HG02623 (cell line): ENCODE measurements at regions not wholly inside any gene's neighbourhood (a gene's known extent, or its start where the extent isn't known, plus 50 kb on each side); places are given as distances from the start of the nearest gene placed in this dataset.
"Not testable (repeated sequence)": the region's sequence is repeated elsewhere in the genome, so short reads cannot be mapped to it uniquely, and the experiment has no call there.

ENCODE experiments used
- ATAC-seq: cut with Tn5 transposase; IDR thresholded peaks from one replicate; pipeline ENCODE4 v1.9.1; 2021; ENCODE audit warnings: moderate library complexity; ENCODE audit not compliant: unreplicated experiment

DNA sequence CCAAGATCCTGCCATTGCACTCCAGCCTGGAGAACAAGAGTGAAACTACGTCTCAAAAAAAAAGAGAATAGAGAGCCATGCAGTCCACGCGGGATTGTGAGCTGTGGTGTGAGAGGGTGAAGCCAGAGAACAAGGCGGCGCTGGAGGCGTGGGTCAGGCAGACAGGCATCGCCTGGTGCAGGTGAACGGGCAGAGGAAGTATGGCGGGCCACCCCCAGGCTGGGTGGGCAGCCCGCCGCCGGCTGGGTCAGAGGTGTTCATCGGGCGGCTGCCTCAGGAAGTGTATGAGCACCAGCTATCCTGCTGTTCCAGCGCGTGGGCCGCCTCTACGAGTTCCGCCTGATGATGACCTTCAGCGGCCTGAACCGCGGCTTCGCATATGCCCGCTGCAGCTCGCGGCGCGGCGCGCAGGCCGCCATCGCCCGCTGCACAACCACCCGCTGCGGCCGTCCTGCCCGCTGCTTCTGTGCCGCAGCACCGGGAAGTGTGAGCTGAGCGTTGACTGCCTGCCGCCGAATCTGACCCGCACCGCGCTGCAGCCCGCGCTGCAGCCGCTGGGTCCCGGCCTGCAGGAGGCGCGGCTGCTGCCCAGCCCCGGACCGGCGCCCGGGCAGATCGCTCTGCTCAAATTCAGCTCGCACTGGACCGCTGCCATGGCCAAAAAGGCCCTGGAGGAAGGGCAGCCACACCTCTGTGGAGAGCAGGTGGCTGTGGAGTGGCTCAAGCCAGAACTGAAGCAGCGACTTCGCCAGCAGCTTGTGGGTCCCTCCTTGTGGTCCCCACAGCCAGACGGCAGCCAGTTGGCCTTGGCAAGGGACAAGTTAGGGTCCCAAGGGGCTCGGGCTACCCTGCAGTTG, 95.5 kb upstream of the PLEKHM1 start:
- not testable (repeated sequence) for ATAC-seq

- not testable (repeated sequence) for ATAC-seq
Observed at GRCh38 chr17:45586651-45586934, 96.1 kb upstream of the PLEKHM1 start.

GRCh38 chr17:45592433-45592923, 102.0 kb upstream of the PLEKHM1 start:
- ATAC-seq: not testable (repeated sequence)

DNA sequence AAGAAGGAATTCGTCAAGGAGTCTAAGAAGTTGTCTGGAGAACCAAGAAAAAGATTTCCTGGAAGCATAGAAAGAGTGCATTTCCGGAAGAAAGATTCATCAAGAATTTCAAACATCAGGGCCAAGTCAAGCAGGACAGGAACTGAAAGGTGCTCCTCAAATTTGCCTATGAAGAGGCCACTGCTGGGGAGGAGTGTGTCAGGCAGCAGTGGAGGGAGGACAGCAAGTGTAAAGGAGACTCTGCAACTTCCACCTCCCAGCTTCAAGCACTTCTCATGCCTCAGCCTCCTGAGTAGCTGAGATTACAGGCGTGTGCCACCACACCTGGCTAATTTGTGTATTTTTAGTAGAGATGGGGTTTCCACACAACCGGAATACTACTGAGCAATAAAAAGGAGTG, 105.8 kb upstream of the PLEKHM1 start:
- not testable (repeated sequence) for ATAC-seq

DNA sequence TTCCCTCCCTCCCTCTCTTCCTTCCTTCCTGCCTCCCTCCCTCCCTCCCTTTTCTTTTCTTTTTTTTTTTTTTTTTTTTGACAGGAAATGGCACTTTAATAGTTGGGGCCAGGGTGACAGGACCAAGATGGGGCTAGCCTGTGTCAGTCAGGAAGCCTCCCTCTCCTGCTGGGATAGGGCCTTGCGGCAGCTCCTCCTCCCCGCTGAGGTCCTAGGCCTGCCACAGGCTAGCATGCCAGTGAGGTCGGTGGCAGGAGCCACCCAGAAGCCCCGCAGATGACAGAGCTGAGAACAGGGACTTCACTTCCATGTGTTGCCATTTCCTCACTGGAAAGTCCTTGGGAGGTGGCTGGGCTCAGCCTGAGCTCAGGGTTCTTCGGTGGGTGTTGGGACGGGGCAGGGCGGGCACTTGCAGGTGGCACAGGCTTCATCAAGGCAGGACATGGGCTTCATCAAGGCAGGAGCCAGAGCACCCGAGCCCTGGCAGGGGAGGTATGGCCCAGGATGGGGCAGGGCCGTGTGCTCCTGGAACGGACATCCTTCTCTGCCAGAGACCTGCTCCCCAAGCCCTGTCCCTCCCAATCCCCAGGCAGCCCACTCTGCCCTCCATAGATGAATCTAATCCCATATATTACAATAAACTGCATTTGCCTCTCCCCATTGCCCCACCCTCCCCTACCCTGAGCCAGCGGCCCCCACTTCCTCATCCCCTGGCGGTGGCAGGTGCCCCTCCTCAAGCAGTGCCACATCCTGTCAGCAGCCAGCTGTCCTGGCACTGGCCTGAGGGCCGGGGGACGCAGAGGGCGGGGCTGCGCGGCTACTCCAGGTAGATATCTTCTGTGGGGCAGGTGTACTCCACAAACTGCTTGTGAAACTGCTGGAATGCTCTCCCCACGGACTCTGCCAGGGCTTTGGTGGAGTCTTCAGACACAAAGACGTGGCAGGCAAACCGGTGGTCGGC, 109.8 kb upstream of the PLEKHM1 start:
- ATAC-seq: not testable (repeated sequence)

DNA sequence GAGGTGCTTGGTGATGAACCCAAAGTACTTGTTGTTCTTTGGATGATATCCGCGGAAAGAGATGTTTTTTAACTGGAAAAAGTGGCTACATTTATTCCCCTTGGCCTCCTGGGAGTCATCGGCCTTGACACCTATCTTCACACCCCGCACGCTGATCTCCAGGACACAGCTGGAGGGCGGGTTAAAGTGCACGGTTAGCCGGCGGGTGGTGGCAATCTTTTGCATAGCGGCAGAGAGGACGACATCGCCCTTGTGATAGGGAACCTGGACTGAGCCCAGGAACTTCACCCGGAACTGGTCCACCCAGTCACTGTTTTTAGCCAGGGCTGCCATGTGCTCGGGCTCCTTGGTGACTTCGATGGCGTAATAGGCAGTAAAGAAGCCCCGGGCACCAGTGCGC, 110.5 kb upstream of the PLEKHM1 start:
- ATAC-seq: not testable (repeated sequence)

GRCh38 chr17:45601605-45602539, 111.4 kb upstream of the PLEKHM1 start:
- ATAC-seq: not testable (repeated sequence)

DNA sequence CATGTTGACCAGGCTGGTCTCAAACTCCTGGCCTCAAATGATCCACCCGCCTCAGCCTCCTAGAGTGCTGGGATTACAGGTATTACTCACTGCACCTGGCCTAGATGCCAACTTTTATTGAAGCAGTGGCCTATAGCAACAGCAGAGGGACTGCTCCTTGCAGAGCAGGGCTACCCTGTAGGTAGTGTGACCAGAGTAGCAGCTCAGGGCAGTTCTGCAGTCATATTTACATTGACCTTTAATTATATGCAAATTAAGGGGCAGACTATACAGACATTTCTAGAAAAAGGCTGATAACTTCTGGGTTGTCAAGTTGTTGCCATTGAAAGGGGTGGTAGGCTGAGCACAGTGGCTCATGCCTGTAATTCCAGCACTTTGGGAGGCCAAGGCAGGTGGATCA, 115.2 kb upstream of the PLEKHM1 start:
- ATAC-seq: not testable (repeated sequence)

DNA sequence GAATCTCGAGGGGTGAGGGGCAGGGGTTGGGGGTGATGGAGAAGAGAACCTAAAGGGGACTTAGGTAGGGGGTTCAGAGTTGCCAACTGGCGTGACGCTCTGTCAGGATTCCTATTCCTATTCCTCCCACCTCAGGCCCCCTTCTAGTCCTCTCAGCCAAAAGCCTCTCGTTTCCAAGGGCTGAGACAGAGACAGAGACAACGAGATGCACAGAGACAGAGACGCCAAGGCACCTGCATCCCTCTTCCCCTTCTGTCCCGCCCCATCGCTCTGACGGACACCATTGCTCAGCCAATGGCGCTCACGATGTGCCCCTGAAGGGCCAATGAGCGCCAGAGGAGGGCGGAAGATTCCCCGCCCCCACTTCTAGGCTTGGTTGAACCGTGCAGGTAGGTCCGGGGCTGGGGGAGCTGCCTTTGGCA, 129.5 kb upstream of the PLEKHM1 start:
- ATAC-seq: peak; percentile 97

DNA sequence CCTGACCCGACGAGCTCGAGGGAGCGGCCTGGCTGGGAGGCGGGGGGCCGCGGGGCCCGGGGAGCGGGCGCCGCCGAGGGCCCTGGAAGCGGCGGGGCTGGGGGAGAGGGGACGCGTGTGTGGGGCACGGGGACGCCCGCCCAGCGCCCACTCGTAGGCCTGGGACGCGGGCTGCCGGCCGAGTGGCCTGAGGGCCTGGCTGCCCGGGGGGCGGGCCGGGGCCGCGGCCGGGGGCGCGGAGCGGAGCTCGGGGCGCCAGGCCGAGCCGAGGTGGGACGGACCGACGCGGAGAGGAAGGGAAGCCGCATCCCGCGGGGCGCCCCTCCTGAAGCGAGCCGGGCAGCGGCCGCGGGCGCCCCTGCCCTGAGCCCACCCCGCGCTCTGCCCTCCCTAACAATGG, 129.9 kb upstream of the PLEKHM1 start:
- peak; percentile 30 for ATAC-seq

DNA sequence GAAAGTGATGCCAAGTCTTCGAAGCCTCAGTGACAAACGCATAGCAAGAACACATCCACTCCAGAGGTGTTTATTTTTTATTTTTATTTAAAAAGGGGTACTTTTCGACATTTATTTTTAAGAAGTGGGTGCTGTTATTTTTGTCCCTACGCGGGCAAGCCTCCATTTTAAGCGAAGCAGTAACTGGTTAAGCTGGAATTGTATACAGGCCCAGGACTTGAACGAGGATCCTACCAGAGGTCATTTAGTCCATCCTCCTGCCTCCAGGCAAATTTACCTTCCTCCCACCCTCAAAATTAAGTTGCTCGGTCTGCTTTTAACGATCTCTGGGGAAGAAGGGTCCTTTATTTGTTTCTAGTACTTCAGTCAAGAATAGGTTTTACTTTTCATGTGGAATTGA, 130.6 kb upstream of the PLEKHM1 start:
- not testable (repeated sequence) for ATAC-seq

- not testable (repeated sequence) for ATAC-seq
Observed at GRCh38 chr17:45622295-45622694, 131.8 kb upstream of the PLEKHM1 start.

- ATAC-seq: no peak
Observed at GRCh38 chr17:45628019-45628418, 137.5 kb upstream of the PLEKHM1 start.

DNA sequence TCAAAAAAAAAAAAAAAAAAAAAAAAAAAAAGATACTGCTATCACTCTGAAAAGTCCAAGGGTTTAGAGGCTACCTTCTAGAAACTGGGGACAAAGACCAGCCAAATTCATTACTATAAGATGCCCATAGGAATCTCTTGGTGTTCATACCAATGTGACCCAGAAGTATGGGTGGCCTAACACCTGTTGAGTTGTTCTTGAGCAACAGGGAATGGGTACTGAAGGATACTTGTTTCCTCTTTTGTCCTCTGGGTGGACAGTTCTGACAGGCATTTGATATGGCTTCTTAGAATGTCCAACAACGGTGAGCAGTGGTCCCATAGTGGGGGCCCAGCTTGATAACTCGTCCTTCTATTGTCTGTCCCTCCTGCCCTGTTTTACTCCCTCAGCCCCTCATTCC, 141.4 kb upstream of the PLEKHM1 start:
- no peak for ATAC-seq

- ATAC-seq: no peak
Observed at GRCh38 chr17:45639297-45639849, 144.7 kb upstream of the CRHR1 start.

DNA sequence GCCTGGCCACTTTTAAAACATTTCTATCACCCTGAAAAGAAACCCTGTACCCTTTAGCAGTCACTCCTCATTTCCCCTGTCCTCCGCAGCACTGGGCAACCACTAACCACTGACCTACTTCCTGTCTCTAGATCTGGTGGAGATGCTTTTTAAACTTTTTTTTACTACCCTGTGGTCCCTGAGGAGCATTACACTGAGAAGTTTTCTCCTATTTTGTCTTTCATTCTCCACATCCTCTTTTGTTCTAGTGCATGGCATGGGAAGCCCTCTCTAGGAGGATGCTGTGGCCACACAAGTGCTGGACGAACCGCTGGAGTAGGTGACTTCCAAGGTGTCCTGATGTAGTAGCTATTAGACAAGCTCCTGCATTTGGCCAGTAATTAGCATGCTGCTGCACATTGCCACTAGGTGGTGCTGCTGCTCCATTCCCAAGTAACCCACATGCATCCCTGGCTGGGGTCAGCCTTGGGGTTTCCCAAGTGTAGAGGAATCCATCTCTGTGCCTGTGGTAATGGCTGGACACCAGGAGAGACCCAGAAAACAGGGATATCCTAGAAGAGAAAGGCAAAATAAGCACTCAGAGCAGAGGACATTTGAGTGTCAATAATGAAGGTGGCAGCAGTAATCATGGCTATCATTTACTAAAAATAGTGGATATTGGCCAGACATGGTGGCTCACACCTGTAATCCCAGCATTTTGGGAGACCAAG, 143.8 kb upstream of the CRHR1 start:
- ATAC-seq: no peak

- ATAC-seq: no peak
Observed at GRCh38 chr17:45641541-45641940, 142.6 kb upstream of the CRHR1 start.

- ATAC-seq: no peak
Observed at GRCh38 chr17:45643591-45643990, 140.5 kb upstream of the CRHR1 start.

DNA sequence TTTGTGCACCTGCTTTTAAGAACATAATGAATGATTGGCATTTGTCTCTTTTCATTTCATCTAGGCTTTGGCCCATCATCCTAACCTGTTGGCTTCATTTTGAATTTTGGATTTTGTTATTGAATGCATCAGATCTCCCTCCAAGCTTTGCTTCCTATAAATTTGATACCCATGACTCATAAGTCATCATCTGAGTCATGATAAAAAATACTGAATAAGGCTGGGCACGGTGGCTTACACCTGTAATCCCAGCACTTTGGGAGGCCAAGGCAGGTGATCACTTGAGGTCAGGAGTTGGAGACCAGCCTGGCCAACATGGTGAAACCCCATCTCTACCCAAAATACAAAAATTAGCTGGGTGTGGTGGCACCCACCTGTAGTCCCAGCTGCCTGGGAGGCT, 139.5 kb upstream of the CRHR1 start:
- not testable (repeated sequence) for ATAC-seq

DNA sequence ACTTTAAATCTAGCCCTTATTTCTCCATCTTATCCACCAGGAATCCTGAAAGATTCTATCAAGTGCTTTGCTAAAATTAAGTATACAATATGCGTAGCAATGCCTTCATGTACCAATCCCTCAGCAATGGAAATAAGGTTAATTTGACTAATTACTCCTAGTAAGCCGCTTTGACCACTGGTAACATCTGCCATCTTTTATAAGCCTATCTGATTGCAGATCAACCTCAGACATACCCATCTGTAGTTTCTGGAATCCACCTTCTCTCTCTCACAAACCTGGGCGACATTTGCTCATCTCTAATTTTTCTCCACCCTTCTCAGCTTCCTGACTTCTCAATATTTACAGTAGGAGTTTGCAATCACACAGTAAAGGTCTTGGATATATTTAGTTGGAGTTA, 138.8 kb upstream of the CRHR1 start:
- no peak for ATAC-seq
